ENCODE measurements at regions not wholly inside any gene's neighbourhood (a gene's known extent, or its start where the extent isn't known, plus 50 kb on each side); places are given as distances from the start of the nearest gene placed in this dataset.

- TF ChIP-seq CTCF (IDR thresholded peaks at IDR 0.05; ENCODE audit: insufficient read depth, low read length, poor library complexity, severe bottlenecking) (no peak), EZH2phosphoT487 (conservative IDR thresholded peaks at IDR 0.05; ENCODE audit: low read length) (no peak)
These were observed 103.6 kb upstream of the RNU6-1 start for GRCh38 chr15:67943475-67943874.

All from SU-DHL-6 (cell line).